BJ (cell line): ENCODE measurements at regions not wholly inside any gene's neighbourhood (a gene's known extent, or its start where the extent isn't known, plus 50 kb on each side); places are given as distances from the start of the nearest gene placed in this dataset.

Source experiments
- CTCF ChIA-PET: fragments of 350-600 bp; formaldehyde crosslinking; extraction: SDS; loops from one replicate; lab custom pipeline; 2021; ENCODE audit warnings: antibody characterized with exemption, inconsistent platforms; lab: Yijun Ruan, JAX
- POLR2A ChIA-PET: fragments of 300-600 bp; sonication (Branson Sonifier 250); formaldehyde crosslinking; extraction: SDS; loops from one replicate; lab custom pipeline; 2021; ENCODE audit warnings: antibody characterized with exemption; lab: Charles Lee
- DNase-seq: peaks from one replicate; pipeline ENCODE4 v3.0.0-alpha.2; 2011; ENCODE audit warnings: low read depth
- H3K27me3 ChIP-seq: 2 replicates; pipeline ENCODE4 v1.6.0; 2011; ENCODE audit warnings: low read length; ENCODE audit not compliant: control insufficient read depth, insufficient read depth
- H3K36me3 ChIP-seq: 2 replicates; pipeline ENCODE4 v1.5.1; 2011; ENCODE audit warnings: low read length; ENCODE audit not compliant: control insufficient read depth, insufficient read depth
- H3K4me3 ChIP-seq: 2 replicates; pipeline ENCODE4 v1.5.1; 2011; ENCODE audit warnings: low read depth, mild to moderate bottlenecking, control low read depth, low read length
- TF ChIP-seq, protein P1 (sequence below): IDR thresholded peaks from 2 replicates; pipeline ENCODE4 v1.5.1; 2011; ENCODE audit warnings: low read depth, mild to moderate bottlenecking, control low read depth, inconsistent platforms, low read length, moderate library complexity; ENCODE audit not compliant: insufficient read depth

DNA sequence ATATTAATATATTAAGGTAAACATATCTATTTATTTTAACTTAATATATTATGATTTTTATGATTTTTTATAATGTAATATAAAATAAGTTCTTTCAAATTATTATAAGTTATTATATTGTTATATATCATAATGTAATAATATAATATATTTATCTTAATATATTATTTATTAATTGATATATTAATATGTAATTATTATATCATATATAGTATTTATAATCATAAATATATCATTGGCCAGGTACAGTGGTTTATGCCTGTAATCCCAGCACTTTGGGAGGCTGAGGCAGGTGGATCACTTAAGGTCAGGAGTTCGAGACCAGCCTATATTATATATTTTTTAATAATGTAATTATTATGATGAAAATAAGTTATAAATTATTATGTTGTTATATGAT, 118.1 kb downstream of the MPP7 start:
- CTCF ChIA-PET: no interaction called here
- TF ChIP-seq, protein P1, sequence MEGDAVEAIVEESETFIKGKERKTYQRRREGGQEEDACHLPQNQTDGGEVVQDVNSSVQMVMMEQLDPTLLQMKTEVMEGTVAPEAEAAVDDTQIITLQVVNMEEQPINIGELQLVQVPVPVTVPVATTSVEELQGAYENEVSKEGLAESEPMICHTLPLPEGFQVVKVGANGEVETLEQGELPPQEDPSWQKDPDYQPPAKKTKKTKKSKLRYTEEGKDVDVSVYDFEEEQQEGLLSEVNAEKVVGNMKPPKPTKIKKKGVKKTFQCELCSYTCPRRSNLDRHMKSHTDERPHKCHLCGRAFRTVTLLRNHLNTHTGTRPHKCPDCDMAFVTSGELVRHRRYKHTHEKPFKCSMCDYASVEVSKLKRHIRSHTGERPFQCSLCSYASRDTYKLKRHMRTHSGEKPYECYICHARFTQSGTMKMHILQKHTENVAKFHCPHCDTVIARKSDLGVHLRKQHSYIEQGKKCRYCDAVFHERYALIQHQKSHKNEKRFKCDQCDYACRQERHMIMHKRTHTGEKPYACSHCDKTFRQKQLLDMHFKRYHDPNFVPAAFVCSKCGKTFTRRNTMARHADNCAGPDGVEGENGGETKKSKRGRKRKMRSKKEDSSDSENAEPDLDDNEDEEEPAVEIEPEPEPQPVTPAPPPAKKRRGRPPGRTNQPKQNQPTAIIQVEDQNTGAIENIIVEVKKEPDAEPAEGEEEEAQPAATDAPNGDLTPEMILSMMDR: no peak

DNA sequence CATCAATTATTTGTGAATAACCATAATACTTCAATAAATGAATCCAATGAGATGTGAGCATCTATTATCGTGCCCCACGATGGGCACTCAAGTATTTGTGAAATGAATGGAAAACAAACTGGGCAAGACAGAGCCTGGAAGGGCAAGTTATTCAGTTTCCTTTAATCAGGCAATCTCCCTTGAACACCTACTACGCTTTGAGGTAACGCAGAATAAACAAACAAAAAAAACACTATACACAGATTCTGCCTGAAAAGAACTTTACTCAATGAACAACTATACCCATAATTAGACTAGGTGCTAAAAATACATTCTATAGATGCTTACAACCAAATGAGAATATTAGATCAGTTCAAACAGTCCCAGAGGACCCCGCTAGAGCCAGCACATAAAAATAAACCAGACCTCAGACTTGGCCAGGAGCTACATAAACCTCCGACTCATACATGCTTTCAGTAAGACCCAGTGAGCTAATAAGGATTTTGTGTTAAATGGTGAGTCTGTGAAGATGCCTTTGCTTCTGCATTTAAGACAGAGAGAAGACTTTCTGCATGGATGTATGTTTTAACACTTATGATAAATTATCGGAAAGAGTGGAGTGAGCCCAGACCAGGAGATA, 121.3 kb downstream of the MPP7 start:
- POLR2A ChIA-PET: no interaction called here
- H3K27me3 ChIP-seq: no peaks in the 10 kb centered on the region
- H3K36me3 ChIP-seq: no peaks in the 10 kb centered on the region
- no peak overlapping the region for H3K4me3 ChIP-seq
- TF ChIP-seq, protein P1: no peak
- CTCF ChIA-PET: interaction anchor here (0.7 to 1.5 kb wide), 3 partner anchors 17 to 363 kb away, joined by 3 to 8 read pairs (median 4); no protein-coding TSS in a partner anchor
- DNase-seq: no peak

More for the DNA sequence above, 118.1 kb downstream of the MPP7 start:
- POLR2A ChIA-PET: no interaction called here
- Histone ChIP-seq H3K27me3 (no peaks in the 10 kb centered on the region), H3K4me3 (no peak overlapping the region), H3K36me3 (no peaks in the 10 kb centered on the region)
- no peak for DNase-seq

DNA sequence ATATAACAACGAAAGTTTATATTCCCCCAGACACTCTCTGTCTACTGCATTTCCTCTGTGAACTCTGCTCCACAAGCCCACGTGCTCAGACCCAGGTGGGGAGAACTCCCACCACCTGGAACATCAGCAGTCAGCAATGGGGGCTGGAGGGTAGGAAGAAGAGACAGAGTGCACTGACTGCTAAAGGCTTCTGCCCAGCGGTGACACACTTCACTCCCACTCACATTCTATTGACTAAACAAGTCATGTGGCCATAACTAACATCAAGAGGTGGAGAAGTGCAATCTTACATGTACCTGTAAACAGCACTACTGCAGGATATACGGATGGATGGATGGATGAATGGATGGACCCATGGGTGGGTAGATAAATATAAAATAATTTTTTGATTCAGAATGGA, 122.2 kb downstream of the MPP7 start:
- Histone ChIP-seq H3K36me3 (no peaks in the 10 kb centered on the region), H3K4me3 (no peak overlapping the region), H3K27me3 (no peaks in the 10 kb centered on the region)
- ChIA-PET CTCF (interaction anchor here (1.0 to 1.5 kb wide), 2 partner anchors 18 to 61 kb away, joined by 4 to 8 read pairs; no protein-coding TSS in a partner anchor), POLR2A (no interaction called here)
- DNase-seq: no peak
- TF ChIP-seq, protein P1: no peak

DNA sequence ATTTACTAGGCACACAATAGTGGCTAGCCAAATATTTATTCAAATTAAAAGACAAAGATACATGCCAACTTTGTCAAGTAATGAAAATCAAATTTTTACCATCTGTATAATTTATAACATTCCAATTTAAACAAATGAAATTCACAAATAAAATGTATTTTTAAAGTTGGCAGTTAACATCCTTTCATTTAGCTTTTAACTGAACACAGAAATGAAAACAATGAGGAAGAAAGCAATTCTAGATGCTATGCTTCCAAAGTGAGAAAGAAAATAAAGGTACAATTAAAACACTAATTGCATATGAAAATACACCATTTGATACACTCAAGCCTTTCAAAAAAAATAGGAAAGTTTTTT, 123.1 kb downstream of the MPP7 start:
- TF ChIP-seq, protein P1: no peak
- H3K36me3 ChIP-seq: no peaks in the 10 kb centered on the region
- DNase-seq: no peak
- no peak overlapping the region for H3K4me3 ChIP-seq
- ChIA-PET POLR2A (no interaction called here), CTCF (interaction anchor here (0.7 to 2.5 kb wide), 12 partner anchors 22 to 623 kb away, joined by 3 to 8 read pairs (median 3); partner anchors contain the start of gene MKX)
- no peaks in the 10 kb centered on the region for H3K27me3 ChIP-seq

DNA sequence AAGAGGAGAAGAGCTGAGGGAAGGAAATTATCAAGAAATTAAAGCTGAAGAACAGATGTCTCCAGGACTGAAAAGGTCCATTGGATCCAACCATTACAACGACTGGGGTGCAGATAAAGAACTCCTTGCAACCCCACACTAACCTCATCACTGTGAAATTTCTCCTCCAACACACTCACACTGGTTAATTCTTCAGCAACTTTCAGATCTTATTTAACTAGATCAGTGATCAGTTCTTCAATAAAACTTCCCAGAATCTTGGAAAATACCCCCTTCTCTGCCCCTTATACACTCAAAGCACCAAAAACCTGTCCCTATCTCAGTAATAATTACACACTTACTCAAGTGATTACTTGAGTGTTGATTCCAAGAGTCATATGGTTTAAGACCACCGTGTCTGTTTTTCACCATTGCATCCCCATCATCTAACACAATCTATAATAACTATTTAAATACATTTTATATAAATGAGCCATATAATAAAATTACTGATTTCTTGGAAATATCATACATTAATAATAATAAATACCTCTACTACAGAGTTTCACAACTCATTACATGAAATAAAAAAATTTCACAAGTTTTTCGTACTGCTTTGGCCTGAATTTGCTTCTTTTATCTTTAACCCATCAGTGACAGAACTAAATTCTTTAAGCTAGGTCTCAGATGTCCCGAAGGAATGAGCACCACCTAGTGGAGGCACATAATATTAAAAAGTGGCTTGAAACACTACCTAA, 123.7 kb downstream of the MPP7 start:
- no peaks in the 10 kb centered on the region for H3K36me3 ChIP-seq
- CTCF ChIA-PET: interaction anchor here (0.7 to 2.5 kb wide), 16 partner anchors 20 to 622 kb away, joined by 3 to 8 read pairs (median 3); partner anchors contain the start of gene MKX
- DNase-seq: no peak
- H3K27me3 ChIP-seq: no peaks in the 10 kb centered on the region
- POLR2A ChIA-PET: no interaction called here
- TF ChIP-seq, protein P1: peak; percentile 63
- no peak overlapping the region for H3K4me3 ChIP-seq
